ENCODE measurements at regions not wholly inside any gene's neighbourhood (a gene's known extent, or its start where the extent isn't known, plus 50 kb on each side); places are given as distances from the start of the nearest gene placed in this dataset.

DNA sequence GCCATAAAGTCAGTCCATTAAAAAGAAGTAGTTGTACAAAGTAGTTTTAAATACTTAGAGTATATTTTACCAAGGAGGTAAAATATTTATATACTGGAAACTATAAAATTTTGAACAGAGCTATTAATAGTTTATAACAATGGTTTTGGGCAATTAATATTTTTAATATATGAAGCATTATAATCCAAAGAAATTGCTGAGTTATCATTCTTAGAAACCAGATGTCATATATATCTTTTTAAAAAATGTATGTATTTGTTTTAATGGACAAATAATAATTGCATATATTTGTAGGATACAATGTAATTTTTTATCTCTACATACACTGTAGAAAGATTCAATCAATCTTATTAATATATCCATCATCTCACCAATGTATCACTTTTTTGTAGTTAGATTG, 207.8 kb downstream of the CXXC4 start:
- TF ChIP-seq, protein P1, sequence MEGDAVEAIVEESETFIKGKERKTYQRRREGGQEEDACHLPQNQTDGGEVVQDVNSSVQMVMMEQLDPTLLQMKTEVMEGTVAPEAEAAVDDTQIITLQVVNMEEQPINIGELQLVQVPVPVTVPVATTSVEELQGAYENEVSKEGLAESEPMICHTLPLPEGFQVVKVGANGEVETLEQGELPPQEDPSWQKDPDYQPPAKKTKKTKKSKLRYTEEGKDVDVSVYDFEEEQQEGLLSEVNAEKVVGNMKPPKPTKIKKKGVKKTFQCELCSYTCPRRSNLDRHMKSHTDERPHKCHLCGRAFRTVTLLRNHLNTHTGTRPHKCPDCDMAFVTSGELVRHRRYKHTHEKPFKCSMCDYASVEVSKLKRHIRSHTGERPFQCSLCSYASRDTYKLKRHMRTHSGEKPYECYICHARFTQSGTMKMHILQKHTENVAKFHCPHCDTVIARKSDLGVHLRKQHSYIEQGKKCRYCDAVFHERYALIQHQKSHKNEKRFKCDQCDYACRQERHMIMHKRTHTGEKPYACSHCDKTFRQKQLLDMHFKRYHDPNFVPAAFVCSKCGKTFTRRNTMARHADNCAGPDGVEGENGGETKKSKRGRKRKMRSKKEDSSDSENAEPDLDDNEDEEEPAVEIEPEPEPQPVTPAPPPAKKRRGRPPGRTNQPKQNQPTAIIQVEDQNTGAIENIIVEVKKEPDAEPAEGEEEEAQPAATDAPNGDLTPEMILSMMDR (IDR thresholded peaks at IDR 0.05), result no peak
- TF ChIP-seq ZFX (IDR thresholded peaks at IDR 0.05; ENCODE audit: borderline replicate concordance), result no peak
